Cardiac muscle cell (in vitro differentiated cells and primary cell): ENCODE measurements at regions not wholly inside any gene's neighbourhood (a gene's known extent, or its start where the extent isn't known, plus 50 kb on each side); places are given as distances from the start of the nearest gene placed in this dataset.

Experiments used
- DNase-seq, 2 donors: peaks; one replicate each; pipeline versions ENCODE4 v3.0.0 to v3.0.0-alpha.2; 2010 to 2017; ENCODE audit warnings: low read depth in 1 of 2, low spot score in 1 of 2
- H3K27ac ChIP-seq: fragments of 200-600 bp; sonication (generic); 2 replicates; pipeline ENCODE4 v1.5.1; 2016
- H3K27me3 ChIP-seq: fragments of 200-600 bp; sonication (generic); 2 replicates; pipeline ENCODE4 v1.6.0; 2016; ENCODE audit warnings: control low read depth
- H3K36me3 ChIP-seq: fragments of 200-600 bp; sonication (generic); 2 replicates; pipeline ENCODE4 v1.5.1; 2016; ENCODE audit warnings: control low read depth
- H3K4me1 ChIP-seq: fragments of 200-600 bp; sonication (generic); 2 replicates; pipeline ENCODE4 v1.8.1; 2017; ENCODE audit warnings: low read depth, mild to moderate bottlenecking, mixed run types
- H3K4me3 ChIP-seq: fragments of 200-600 bp; sonication (generic); 2 replicates; pipeline ENCODE4 v1.5.1; 2016; ENCODE audit warnings: mild to moderate bottlenecking
- H3K9me3 ChIP-seq: fragments of 200-600 bp; sonication (generic); 2 replicates; pipeline ENCODE4 v1.5.1; 2017; ENCODE audit warnings: low read depth, mild to moderate bottlenecking, control low read depth
- TF ChIP-seq, protein P1 (sequence below): IDR thresholded peaks from 2 replicates; pipeline ENCODE4 v1.5.1; 2012; ENCODE audit warnings: low read depth, mild to moderate bottlenecking, low read length

DNA sequence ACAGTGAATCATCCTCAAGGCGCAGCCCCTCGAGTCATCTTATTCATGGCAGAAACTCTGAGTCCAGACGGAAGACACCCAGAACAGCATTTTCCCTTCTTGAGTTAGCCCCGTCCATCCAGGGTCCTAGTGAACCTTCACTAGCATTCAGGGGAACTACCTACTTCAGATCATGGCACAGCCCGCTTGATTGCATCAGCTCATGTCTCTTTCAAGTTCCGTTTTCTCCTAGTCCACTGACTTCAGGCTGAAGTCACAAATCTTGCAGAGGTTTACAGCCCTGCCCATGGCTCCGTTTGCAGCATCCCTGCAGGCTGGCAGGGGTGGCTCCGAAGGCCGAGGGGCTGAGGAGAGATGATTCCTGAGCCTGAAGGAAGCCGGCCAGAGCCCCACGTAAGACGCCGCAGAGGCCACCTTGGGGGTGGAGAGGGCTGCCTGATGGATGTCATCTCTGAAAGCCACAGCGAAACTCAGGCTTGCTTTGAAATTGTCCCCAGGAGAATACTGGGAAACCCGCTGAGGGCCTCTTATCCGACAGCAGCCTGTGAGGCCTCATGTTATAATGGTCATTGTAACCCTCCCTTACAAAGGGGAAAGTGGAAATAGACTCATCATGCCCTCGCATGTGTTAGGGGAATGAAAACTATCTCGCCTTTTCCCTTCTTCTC is 310.2 kb upstream of the AJAP1 start:
- H3K27me3 ChIP-seq, result no peaks in the 10 kb centered on the region
- TF ChIP-seq, protein P1, sequence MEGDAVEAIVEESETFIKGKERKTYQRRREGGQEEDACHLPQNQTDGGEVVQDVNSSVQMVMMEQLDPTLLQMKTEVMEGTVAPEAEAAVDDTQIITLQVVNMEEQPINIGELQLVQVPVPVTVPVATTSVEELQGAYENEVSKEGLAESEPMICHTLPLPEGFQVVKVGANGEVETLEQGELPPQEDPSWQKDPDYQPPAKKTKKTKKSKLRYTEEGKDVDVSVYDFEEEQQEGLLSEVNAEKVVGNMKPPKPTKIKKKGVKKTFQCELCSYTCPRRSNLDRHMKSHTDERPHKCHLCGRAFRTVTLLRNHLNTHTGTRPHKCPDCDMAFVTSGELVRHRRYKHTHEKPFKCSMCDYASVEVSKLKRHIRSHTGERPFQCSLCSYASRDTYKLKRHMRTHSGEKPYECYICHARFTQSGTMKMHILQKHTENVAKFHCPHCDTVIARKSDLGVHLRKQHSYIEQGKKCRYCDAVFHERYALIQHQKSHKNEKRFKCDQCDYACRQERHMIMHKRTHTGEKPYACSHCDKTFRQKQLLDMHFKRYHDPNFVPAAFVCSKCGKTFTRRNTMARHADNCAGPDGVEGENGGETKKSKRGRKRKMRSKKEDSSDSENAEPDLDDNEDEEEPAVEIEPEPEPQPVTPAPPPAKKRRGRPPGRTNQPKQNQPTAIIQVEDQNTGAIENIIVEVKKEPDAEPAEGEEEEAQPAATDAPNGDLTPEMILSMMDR, result no peak
- no peak overlapping the region for H3K27ac ChIP-seq
- no peak overlapping the region for H3K4me3 ChIP-seq
- H3K9me3 ChIP-seq, result peaks cover 9% of the 10 kb centered on the region
- no peaks in the 10 kb centered on the region for H3K36me3 ChIP-seq
- no peak for DNase-seq
- H3K4me1 ChIP-seq, result no peaks in the 10 kb centered on the region

- H3K36me3 ChIP-seq, result no peaks in the 10 kb centered on the region
- H3K27ac ChIP-seq, result no peak overlapping the region
- H3K4me3 ChIP-seq, result no peak overlapping the region
- H3K27me3 ChIP-seq, result no peaks in the 10 kb centered on the region
- TF ChIP-seq, protein P1, result no peak
- no peak for DNase-seq
- H3K9me3 ChIP-seq, result peaks cover 9% of the 10 kb centered on the region
- H3K4me1 ChIP-seq, result no peaks in the 10 kb centered on the region
Measured at GRCh38 chr1:4345094-4345493, 309.3 kb upstream of the AJAP1 start.

DNA sequence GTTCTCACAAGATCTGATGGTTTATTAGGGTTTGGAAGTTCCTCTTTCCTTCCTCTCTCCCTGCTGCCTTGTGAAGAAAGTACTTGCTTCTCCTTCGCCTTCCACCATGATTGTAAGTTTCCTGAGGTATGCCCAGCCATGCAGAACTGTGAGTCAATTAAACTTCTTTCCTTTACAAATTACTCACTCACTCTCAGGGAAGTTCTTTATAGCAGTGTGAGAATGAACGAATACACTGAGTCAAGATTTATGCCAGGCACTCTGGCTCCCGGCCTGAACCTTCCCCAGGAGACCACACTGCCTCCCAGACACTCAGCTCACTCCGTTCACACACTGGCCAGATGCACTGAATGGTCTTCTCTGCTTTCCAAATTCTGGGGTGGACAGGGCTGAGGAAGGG is 308.3 kb upstream of the AJAP1 start:
- Histone ChIP-seq H3K36me3 (no peaks in the 10 kb centered on the region), H3K9me3 (peaks cover 9% of the 10 kb centered on the region), H3K4me1 (no peaks in the 10 kb centered on the region), H3K27ac (no peak overlapping the region), H3K27me3 (no peaks in the 10 kb centered on the region), H3K4me3 (no peak overlapping the region)
- no peak for DNase-seq
- TF ChIP-seq, protein P1, result no peak

DNA sequence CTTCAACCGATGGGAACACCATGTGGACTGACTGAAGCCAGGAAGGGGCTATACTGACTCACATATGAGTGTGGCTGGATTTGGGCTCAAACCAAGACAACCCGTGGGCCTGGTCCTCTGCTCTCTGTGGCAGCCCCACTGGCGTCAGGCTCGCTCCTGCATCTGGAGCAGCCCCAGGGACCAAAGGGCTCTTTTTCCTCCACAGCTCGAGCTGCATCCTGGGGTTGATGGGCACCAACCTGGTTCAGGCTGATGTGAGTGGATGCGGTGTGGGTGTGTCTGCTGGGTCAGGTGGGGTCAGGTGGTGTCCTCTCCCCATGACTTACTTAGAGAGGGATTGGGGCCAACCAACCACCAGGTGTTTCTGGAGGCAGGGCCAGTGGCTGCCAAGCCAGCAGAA is 303.0 kb upstream of the AJAP1 start:
- no peak overlapping the region for H3K27ac ChIP-seq
- H3K36me3 ChIP-seq, result no peaks in the 10 kb centered on the region
- peaks cover 9% of the 10 kb centered on the region for H3K9me3 ChIP-seq

DNA sequence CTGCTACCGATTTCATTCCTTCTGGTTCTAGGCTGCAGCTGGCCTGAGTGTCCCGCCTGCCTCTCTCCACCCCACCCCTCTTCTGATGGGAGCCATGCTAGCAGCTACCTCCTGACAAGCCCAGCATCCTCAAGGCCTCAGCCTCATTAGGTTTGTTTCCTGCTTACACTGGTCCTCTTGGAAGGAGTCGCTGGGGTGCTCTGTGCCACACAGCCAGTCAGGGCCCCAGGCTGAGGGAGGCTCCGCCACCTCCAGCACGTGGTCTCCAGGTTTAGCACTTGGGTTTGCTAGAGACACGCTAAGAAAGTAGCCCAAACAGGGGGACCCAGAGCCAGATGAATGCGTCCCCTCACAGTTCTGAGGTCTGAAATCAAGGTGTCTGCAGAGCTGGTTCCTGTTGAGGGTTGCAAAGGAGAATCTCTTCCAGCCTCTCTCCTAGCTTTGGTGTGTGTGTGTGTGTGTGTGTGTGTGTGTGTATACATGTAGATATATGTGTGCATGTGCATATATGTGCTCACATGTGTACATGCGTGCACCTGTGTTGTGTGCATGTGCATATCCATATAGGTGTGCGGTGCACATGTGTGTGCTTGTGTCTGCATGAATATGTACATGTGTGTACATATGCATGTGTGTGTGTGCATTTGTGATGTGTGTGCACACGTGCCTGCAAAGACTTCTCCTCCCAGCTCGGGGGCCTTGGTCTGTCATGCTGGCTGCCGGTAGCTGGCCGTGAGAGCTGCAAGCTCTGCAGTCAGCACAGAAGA is 301.1 kb upstream of the AJAP1 start:
- no peak for DNase-seq
- Histone ChIP-seq H3K4me3 (no peak overlapping the region), H3K27ac (no peak overlapping the region), H3K4me1 (no peaks in the 10 kb centered on the region), H3K27me3 (no peaks in the 10 kb centered on the region), H3K9me3 (no peaks in the 10 kb centered on the region), H3K36me3 (no peaks in the 10 kb centered on the region)
- TF ChIP-seq, protein P1, result no peak

More for the DNA sequence above, 303.0 kb upstream of the AJAP1 start:
- H3K27me3 ChIP-seq, result no peaks in the 10 kb centered on the region
- no peak for DNase-seq
- H3K4me1 ChIP-seq, result no peaks in the 10 kb centered on the region
- TF ChIP-seq, protein P1, result no peak
- no peak overlapping the region for H3K4me3 ChIP-seq
